ENCODE measurements at regions not wholly inside any gene's neighbourhood (a gene's known extent, or its start where the extent isn't known, plus 50 kb on each side); places are given as distances from the start of the nearest gene placed in this dataset.
"Not testable (repeated sequence)": the region's sequence is repeated elsewhere in the genome, so short reads cannot be mapped to it uniquely, and the experiment has no call there.

- DNase-seq: no peak
Measured at GRCh38 chr14:41280745-41281144, 325.9 kb upstream of the LRFN5 start.

- DNase-seq: no peak
Measured at GRCh38 chr14:41277450-41277849, 329.2 kb upstream of the LRFN5 start.

GRCh38 chr14:41257476-41257875 is 349.2 kb upstream of the LRFN5 start:
- DNase-seq: no peak

GRCh38 chr14:41235466-41235865 is 371.2 kb upstream of the LRFN5 start:
- DNase-seq: no peak

- DNase-seq: no peak
Measured at GRCh38 chr14:41230683-41231082, 376.0 kb upstream of the LRFN5 start.

GRCh38 chr14:41229824-41230223 is 376.9 kb upstream of the LRFN5 start:
- no peak for DNase-seq

GRCh38 chr14:41225433-41225832 is 381.2 kb upstream of the LRFN5 start:
- DNase-seq: no peak

GRCh38 chr14:41222581-41222980 is 384.1 kb upstream of the LRFN5 start:
- DNase-seq: no peak

- DNase-seq: not testable (repeated sequence)
Measured at GRCh38 chr14:41214978-41215377, 391.7 kb upstream of the LRFN5 start.

GRCh38 chr14:41201696-41202095 is 405.0 kb upstream of the LRFN5 start:
- no peak for DNase-seq

GRCh38 chr14:41187868-41188267 is 418.8 kb upstream of the LRFN5 start:
- no peak for DNase-seq

- no peak for DNase-seq
Measured at GRCh38 chr14:41171045-41171444, 435.6 kb upstream of the LRFN5 start.

GRCh38 chr14:41167040-41167439 is 439.6 kb upstream of the LRFN5 start:
- DNase-seq: no peak

- no peak for DNase-seq
Measured at GRCh38 chr14:41154143-41154807, 452.4 kb upstream of the LRFN5 start.

GRCh38 chr14:41146391-41146790 is 460.3 kb upstream of the LRFN5 start:
- no peak for DNase-seq

- no peak for DNase-seq
Measured at GRCh38 chr14:41144370-41144769, 462.3 kb upstream of the LRFN5 start.

- DNase-seq: no peak
Measured at GRCh38 chr14:41137741-41138140, 468.9 kb upstream of the LRFN5 start.

GRCh38 chr14:41130274-41130673 is 476.4 kb upstream of the LRFN5 start:
- DNase-seq: no peak

GRCh38 chr14:41120402-41120801 is 486.3 kb upstream of the LRFN5 start:
- DNase-seq: no peak

GRCh38 chr14:41096131-41096530 is 510.5 kb upstream of the LRFN5 start:
- no peak for DNase-seq

GRCh38 chr14:41087056-41087455 is 519.6 kb upstream of the LRFN5 start:
- no peak for DNase-seq

- DNase-seq: no peak
Measured at GRCh38 chr14:41073544-41073943, 533.1 kb upstream of the LRFN5 start.

- DNase-seq: no peak
Measured at GRCh38 chr14:41072776-41073175, 533.9 kb upstream of the LRFN5 start.

GRCh38 chr14:41071351-41071750 is 535.3 kb upstream of the LRFN5 start:
- no peak for DNase-seq

GRCh38 chr14:41062826-41063225 is 543.9 kb upstream of the LRFN5 start:
- DNase-seq: no peak

- no peak for DNase-seq
Measured at GRCh38 chr14:41055589-41055988, 551.1 kb upstream of the LRFN5 start.
